ENCODE measurements at regions not wholly inside any gene's neighbourhood (a gene's known extent, or its start where the extent isn't known, plus 50 kb on each side); places are given as distances from the start of the nearest gene placed in this dataset.

GRCh38 chr9:103985077-103985476 lies 109.0 kb upstream of the SMC2 start:
- Histone ChIP-seq H3K27ac (no peak overlapping the region), H3K9me3 (replicated peaks in 1 of 11) (no peaks in the 10 kb centered on the region), H3K4me3 (no peak overlapping the region), H3K36me3 (no peaks in the 10 kb centered on the region), H3K9ac (no peak overlapping the region), H3K4me1 (peaks cover 0 to 8% (median 0%) of the 10 kb centered on the region in 10 experiments; a peak in 2 of 20 replicates), H3K4me2 (peak overlapping the region in 1 of 11 experiments; percentile 37; a peak in 1 of 22 replicates), H3K27me3 (no peaks in the 10 kb centered on the region), H4K20me1 (no peaks in the 10 kb centered on the region)
- TF ChIP-seq Cebpa-rat (IDR thresholded peaks at IDR 0.05), result no peak

GRCh38 chr9:103988821-103989220 lies 105.3 kb upstream of the SMC2 start:
- Histone ChIP-seq H3K4me1 (peaks cover 0 to 22% (median 8%) of the 10 kb centered on the region in 10 experiments; a peak in 13 of 20 replicates), H3K36me3 (no peaks in the 10 kb centered on the region), H3K4me2 (no peak overlapping the region), H3K9ac (no peak overlapping the region), H3K9me3 (replicated peaks in 1 of 11) (no peaks in the 10 kb centered on the region), H3K27ac (no peak overlapping the region), H4K20me1 (no peaks in the 10 kb centered on the region), H3K27me3 (no peaks in the 10 kb centered on the region), H3K4me3 (no peak overlapping the region)
- TF ChIP-seq Cebpa-rat (IDR thresholded peaks at IDR 0.05), result no peak

- Histone ChIP-seq H3K4me2 (no peak overlapping the region), H4K20me1 (no peaks in the 10 kb centered on the region), H3K4me1 (peaks cover 0 to 14% (median 8%) of the 10 kb centered on the region in 10 experiments; a peak in 12 of 20 replicates), H3K36me3 (no peaks in the 10 kb centered on the region), H3K9ac (no peak overlapping the region), H3K4me3 (no peak overlapping the region), H3K27ac (no peak overlapping the region), H3K9me3 (replicated peaks in 1 of 11) (no peaks in the 10 kb centered on the region), H3K27me3 (no peaks in the 10 kb centered on the region)
- no peak for TF ChIP-seq Cebpa-rat (IDR thresholded peaks at IDR 0.05)
These were observed 103.8 kb upstream of the SMC2 start for GRCh38 chr9:103990311-103990710.

- Histone ChIP-seq H3K4me3 (no peak overlapping the region), H3K36me3 (no peaks in the 10 kb centered on the region), H3K4me1 (peaks cover 0 to 14% (median 8%) of the 10 kb centered on the region in 10 experiments; a peak in 12 of 20 replicates), H3K27me3 (no peaks in the 10 kb centered on the region), H3K4me2 (no peak overlapping the region), H3K27ac (no peak overlapping the region), H4K20me1 (no peaks in the 10 kb centered on the region), H3K9me3 (replicated peaks in 1 of 11) (no peaks in the 10 kb centered on the region), H3K9ac (no peak overlapping the region)
- TF ChIP-seq Cebpa-rat (IDR thresholded peaks at IDR 0.05), result no peak
These were observed 103.1 kb upstream of the SMC2 start for GRCh38 chr9:103991001-103991400.

GRCh38 chr9:103991698-103992097 lies 102.4 kb upstream of the SMC2 start:
- H4K20me1 ChIP-seq, result no peaks in the 10 kb centered on the region

GRCh38 chr9:103992938-103993579 lies 101.0 kb upstream of the SMC2 start:
- no peaks in the 10 kb centered on the region for H3K36me3 ChIP-seq
- no peaks in the 10 kb centered on the region for H4K20me1 ChIP-seq
- H3K9me3 ChIP-seq (replicated peaks in 1 of 11), result no peaks in the 10 kb centered on the region
- 0 out of 22 replicates have a peak overlapping the region, but pooled peaks of 1 of the 11 experiments have one; percentile 3 for H3K27ac ChIP-seq
- no peak overlapping the region for H3K4me3 ChIP-seq
- TF ChIP-seq Cebpa-rat (IDR thresholded peaks at IDR 0.05), result no peak
- H3K4me1 ChIP-seq, result peaks cover 0 to 14% (median 8%) of the 10 kb centered on the region in 10 experiments; a peak in 12 of 20 replicates
- no peak overlapping the region for H3K9ac ChIP-seq
- peak overlapping the region in 8 of 11 experiments; percentile 14 to 39 (median 28); a peak in 10 of 22 replicates for H3K4me2 ChIP-seq
- no peaks in the 10 kb centered on the region for H3K27me3 ChIP-seq

More at GRCh38 chr9:103991698-103992097, 102.4 kb upstream of the SMC2 start:
- Histone ChIP-seq H3K4me3 (no peak overlapping the region), H3K27me3 (no peaks in the 10 kb centered on the region), H3K27ac (no peak overlapping the region; a peak in 1 of 22 replicates), H3K4me1 (peaks cover 0 to 14% (median 8%) of the 10 kb centered on the region in 10 experiments; a peak in 12 of 20 replicates), H3K36me3 (no peaks in the 10 kb centered on the region), H3K9ac (no peak overlapping the region), H3K9me3 (replicated peaks in 1 of 11) (no peaks in the 10 kb centered on the region), H3K4me2 (no peak overlapping the region)
- no peak for TF ChIP-seq Cebpa-rat (IDR thresholded peaks at IDR 0.05)

- TF ChIP-seq Cebpa-rat (IDR thresholded peaks at IDR 0.05), result no peak
These were observed 96.2 kb upstream of the SMC2 start for GRCh38 chr9:103997856-103998370.

GRCh38 chr9:103999375-104000062 lies 94.6 kb upstream of the SMC2 start:
- Histone ChIP-seq H4K20me1 (no peaks in the 10 kb centered on the region), H3K9ac (no peak overlapping the region)
- no peak for TF ChIP-seq Cebpa-rat (IDR thresholded peaks at IDR 0.05)

More at GRCh38 chr9:103997856-103998370, 96.2 kb upstream of the SMC2 start:
- Histone ChIP-seq H3K4me2 (no peak overlapping the region), H3K4me1 (peaks cover 0 to 11% (median 8%) of the 10 kb centered on the region in 10 experiments; a peak in 12 of 20 replicates), H3K4me3 (no peak overlapping the region), H3K9me3 (replicated peaks in 1 of 11) (peaks cover 6 to 10% (median 8%) of the 10 kb centered on the region in 11 experiments; a peak in 16 of 22 replicates), H3K27ac (no peak overlapping the region), H3K9ac (no peak overlapping the region), H3K36me3 (no peaks in the 10 kb centered on the region), H4K20me1 (no peaks in the 10 kb centered on the region), H3K27me3 (no peaks in the 10 kb centered on the region)

GRCh38 chr9:104009826-104010225 lies 84.3 kb upstream of the SMC2 start:
- no peaks in the 10 kb centered on the region for H3K36me3 ChIP-seq
- H3K4me3 ChIP-seq, result no peak overlapping the region
- TF ChIP-seq Cebpa-rat (IDR thresholded peaks at IDR 0.05), result no peak
- H3K4me1 ChIP-seq, result peaks cover 0 to 15% (median 0%) of the 10 kb centered on the region in 10 experiments; a peak in 4 of 20 replicates
- H3K27me3 ChIP-seq, result no peaks in the 10 kb centered on the region
- H3K9me3 ChIP-seq (replicated peaks in 1 of 11), result no peaks in the 10 kb centered on the region
- no peaks in the 10 kb centered on the region for H4K20me1 ChIP-seq
- no peak overlapping the region for H3K9ac ChIP-seq
- H3K4me2 ChIP-seq, result peak overlapping the region in 5 of 11 experiments; percentile 2 to 25 (median 20); a peak in 5 of 22 replicates
- no peak overlapping the region for H3K27ac ChIP-seq

More at GRCh38 chr9:103999375-104000062, 94.6 kb upstream of the SMC2 start:
- Histone ChIP-seq H3K27me3 (no peaks in the 10 kb centered on the region), H3K4me3 (no peak overlapping the region), H3K27ac (no peak overlapping the region), H3K4me2 (no peak overlapping the region), H3K9me3 (replicated peaks in 1 of 11) (peaks cover 6 to 10% (median 8%) of the 10 kb centered on the region in 11 experiments; a peak in 16 of 22 replicates), H3K36me3 (no peaks in the 10 kb centered on the region), H3K4me1 (no peaks in the 10 kb centered on the region)

All from BLaER1 treated with 17β-estradiol and CSF1 and Interleukin-3, amounts not matched to agents 10 nM and 100 nM (cell line).